ENCODE measurements at regions not wholly inside any gene's neighbourhood (a gene's known extent, or its start where the extent isn't known, plus 50 kb on each side); places are given as distances from the start of the nearest gene placed in this dataset.

GRCh38 chr1:88124614-88125013, 559.5 kb upstream of the PKN2 start:
- no peak for TF ChIP-seq POLR2A (IDR thresholded peaks at IDR 0.05; ENCODE audit: low read length)
- no peak for TF ChIP-seq GATA1 (IDR thresholded peaks at IDR 0.05; ENCODE audit: low read depth, low read length)

Measured in erythroblast (primary cell).